GM12878 (cell line): ENCODE measurements at regions not wholly inside any gene's neighbourhood (a gene's known extent, or its start where the extent isn't known, plus 50 kb on each side); places are given as distances from the start of the nearest gene placed in this dataset.
A peak's percentile ranks its signal among the peaks of the same experiment; 100 is the strongest.

Experiments used
- ATAC-seq: fragments of 200-7000 bp; cut with Tn5 transposase; 3 replicates; pipeline ENCODE4 v1.9.1; 2020; ENCODE audit warnings: mild to moderate bottlenecking, moderate library complexity
- BruUV-seq: library from RNA; stranded (reverse); fragments of 400-500 nt; replicated peaks from 2 replicates; lab custom pipeline; 2021; lab: Mats Ljungman, UMichigan
- CTCF ChIA-PET: fragments of 300-600 bp; sonication (Branson Sonifier 250); formaldehyde crosslinking; extraction: SDS; loops from one replicate; lab custom pipeline; 2021; ENCODE audit warnings: inconsistent platforms; lab: Yijun Ruan, JAX
- POLR2A ChIA-PET: fragments of 350-600 bp; formaldehyde crosslinking; extraction: SDS; loops from one replicate; lab custom pipeline; 2021; ENCODE audit warnings: inconsistent platforms; lab: Charles Lee
- RAD21 ChIA-PET: fragments of 300-600 bp; sonication (Branson Sonifier 250); formaldehyde crosslinking; loops from one replicate; lab custom pipeline; 2023; ENCODE audit warnings: antibody characterized with exemption; ENCODE audit not compliant: unreplicated experiment; lab: Charles Lee
- SMC1A ChIA-PET: fragments of 300-600 bp; sonication (Branson Sonifier 250); formaldehyde crosslinking; loops from one replicate; lab custom pipeline; 2023; ENCODE audit not compliant: unreplicated experiment, uncharacterized antibody; lab: Charles Lee
- DNase-seq: peaks from one replicate; pipeline ENCODE4 v3.0.0-alpha.2; 2011; ENCODE audit warnings: low read depth, low spot score
- FAIRE-seq: peaks from 3 replicates; lab custom pipeline; 2011; peaks lifted over from hg19 to GRCh38; lab: Jason Lieb, UNC
- H2AFZ ChIP-seq: 2 replicates; pipeline ENCODE4 v1.6.0; 2011; ENCODE audit warnings: low read depth, low read length, control low read depth; ENCODE audit not compliant: control insufficient read depth
- H3K27ac ChIP-seq: 2 replicates; pipeline ENCODE4 v1.5.1; 2011; ENCODE audit warnings: control low read depth; ENCODE audit not compliant: control insufficient read depth, insufficient read depth
- H3K27me3 ChIP-seq, 2 experiments: replicated peaks in 1 of 2; 2 replicates each; pipeline versions ENCODE4 v1.6.0 to v1.6.1; 2011; ENCODE audit warnings: low read length in 1 of 2; ENCODE audit not compliant: control insufficient read depth in 2 of 2, insufficient read depth in 2 of 2
- H3K36me3 ChIP-seq, 2 experiments: 2 replicates each; pipeline ENCODE4 v1.5.1; 2011; ENCODE audit warnings: low read length in 1 of 2; ENCODE audit not compliant: control insufficient read depth in 2 of 2, insufficient read depth in 2 of 2
- H3K4me1 ChIP-seq: 2 replicates; pipeline ENCODE4 v1.6.1; 2011; ENCODE audit warnings: mild to moderate bottlenecking, low read length, moderate library complexity, mixed read lengths; ENCODE audit not compliant: control insufficient read depth, insufficient read depth
- H3K4me2 ChIP-seq: 2 replicates; pipeline ENCODE4 v1.6.0; 2011; ENCODE audit warnings: control low read depth; ENCODE audit not compliant: control insufficient read depth, insufficient read depth
- H3K4me3 ChIP-seq: fragments of 200-600 bp; sonication (generic); 2 replicates; pipeline ENCODE4 v1.5.1; 2016
- H3K79me2 ChIP-seq: 2 replicates; pipeline ENCODE4 v1.6.0; 2011; ENCODE audit warnings: low read length; ENCODE audit not compliant: control insufficient read depth, insufficient read depth
- H3K9ac ChIP-seq: 2 replicates; pipeline ENCODE4 v1.8.0; 2011; ENCODE audit warnings: low read length, control low read depth, mixed read lengths; ENCODE audit not compliant: control insufficient read depth, insufficient read depth
- H3K9me3 ChIP-seq: replicated peaks from 3 replicates; pipeline ENCODE4 v1.5.1; 2011; ENCODE audit warnings: mild to moderate bottlenecking, low read length; ENCODE audit not compliant: control insufficient read depth, insufficient read depth
- H4K20me1 ChIP-seq: 2 replicates; pipeline ENCODE4 v1.6.0; 2011; ENCODE audit not compliant: control insufficient read depth, insufficient read depth
- MTA3 ChIP-seq: IDR thresholded peaks from 2 replicates; pipeline ENCODE4 v1.6.1; 2012; ENCODE audit warnings: low read length, inconsistent platforms, borderline replicate concordance
- SMC3 ChIP-seq: IDR thresholded peaks from 2 replicates; pipeline ENCODE4 v1.6.1; 2011; ENCODE audit warnings: low read length, improper control_type of control experiment, borderline replicate concordance
- ZBTB40 ChIP-seq: fragments of 450-650 bp; IDR thresholded peaks from 2 replicates; pipeline ENCODE4 v1.6.1; 2016; ENCODE audit warnings: mild to moderate bottlenecking, moderate library complexity, borderline replicate concordance
- WGBS: methylation state at CpG from one replicate; pipeline ENCODE4 v1.1.6; 2016; ENCODE audit warnings: low lambda C conversion rate; ENCODE audit not compliant: insufficient replicate concordance, insufficient coverage; ENCODE audit errors: missing lambda C conversion rate; 5-methylcytosine and 5-hydroxymethylcytosine counted together
- in situ Hi-C: fragments of 300-500 bp; cut with MboI; formaldehyde crosslinking; loops from 9 replicates; pipeline ENCODE4 v1.14.3; 2018; ENCODE audit warnings: mixed read lengths
- intact Hi-C: fragments of 100-400 bp; cut with micrococcal nuclease; formaldehyde crosslinking; loops from one replicate; pipeline ENCODE4 v1.14.2; 2022; ENCODE audit not compliant: unreplicated experiment

DNA sequence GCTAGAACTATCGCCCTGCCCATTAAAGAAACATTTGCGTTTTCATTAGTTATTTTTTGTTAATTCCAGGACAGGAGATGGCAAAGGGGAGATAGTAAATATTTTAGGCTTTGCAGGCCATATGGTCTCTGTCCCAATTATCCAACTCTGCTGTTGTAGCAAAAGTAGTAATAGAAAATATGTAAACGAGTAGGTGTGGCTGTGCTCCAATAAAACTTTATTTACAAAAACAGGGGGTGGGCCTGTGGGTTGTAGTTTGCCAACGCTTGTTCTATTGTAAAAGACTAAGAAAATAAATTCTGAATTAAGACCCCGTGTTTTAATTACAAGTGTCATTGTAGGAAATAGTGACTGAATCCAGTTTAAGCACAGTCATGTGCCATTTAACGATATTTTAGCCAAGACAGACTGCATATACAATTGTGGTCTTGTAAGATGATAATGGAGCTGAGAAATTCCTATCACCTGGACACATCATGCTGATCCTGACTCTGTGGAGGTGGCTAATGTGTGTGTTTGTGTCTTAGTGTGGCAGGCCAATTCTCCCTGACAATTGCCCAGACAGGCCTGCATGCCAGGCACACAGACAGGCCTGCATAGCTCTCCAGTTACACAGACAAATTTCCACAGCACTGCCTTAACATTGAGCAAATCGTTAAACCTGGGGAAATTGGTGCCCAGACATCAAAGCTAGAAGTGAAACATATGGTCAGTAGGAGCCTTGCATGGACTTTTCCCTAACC, 76.4 kb downstream of the SKA1 start:
- H3K27ac ChIP-seq: no peak overlapping the region
- no peak overlapping the region for H2AFZ ChIP-seq
- DNase-seq (no peak), FAIRE-seq (no peak), ATAC-seq (no peak)
- BruUV-seq: no TSS peak
- no peak overlapping the region for H3K4me2 ChIP-seq
- no peak overlapping the region for H3K4me3 ChIP-seq
- no peak for TF ChIP-seq MTA3
- no peak for TF ChIP-seq SMC3
- TF ChIP-seq ZBTB40: 0 out of 2 replicates have a peak, but pooled peaks have one; percentile 29
- H3K9me3 ChIP-seq: no peaks in the 10 kb centered on the region
- no peaks in the 10 kb centered on the region for H3K36me3 ChIP-seq
- no peak overlapping the region for H3K9ac ChIP-seq
- H3K4me1 ChIP-seq: no peaks in the 10 kb centered on the region
- H3K79me2 ChIP-seq: no peaks in the 10 kb centered on the region
- POLR2A ChIA-PET: no interaction called here
- in situ Hi-C loops (no loop called here), intact Hi-C loops (no loop called here)
- SMC1A ChIA-PET: no interaction called here
- 10% methylated on average over 7 of the region's 7 CpGs for WGBS
- RAD21 ChIA-PET: no interaction called here
- H4K20me1 ChIP-seq: no peaks in the 10 kb centered on the region
- CTCF ChIA-PET: no interaction called here
- H3K27me3 ChIP-seq: no peaks in the 10 kb centered on the region; a peak in 1 of 4 replicates
